Neural cell (in vitro differentiated cells): ENCODE measurements at regions not wholly inside any gene's neighbourhood (a gene's known extent, or its start where the extent isn't known, plus 50 kb on each side); places are given as distances from the start of the nearest gene placed in this dataset.

ENCODE experiments used
- EP300 ChIP-seq: fragments of 450-650 bp; conservative IDR thresholded peaks from 2 replicates; pipeline ENCODE4 v1.6.1; 2014; ENCODE audit warnings: antibody characterized with exemption, mild to moderate bottlenecking, moderate library complexity; ENCODE audit not compliant: poor library complexity, severe bottlenecking
- EZH2 ChIP-seq: fragments of 200-600, 300-800 bp; shearing (Covaris generic), sonication (generic); IDR thresholded peaks from 2 replicates; pipeline ENCODE4 v1.6.1; 2014; ENCODE audit warnings: antibody characterized with exemption, low read length, borderline replicate concordance, mild to moderate bottlenecking; ENCODE audit not compliant: insufficient read depth, poor library complexity, severe bottlenecking
- MXI1 ChIP-seq: fragments of 450-650 bp; conservative IDR thresholded peaks from 2 replicates; pipeline ENCODE4 v1.6.1; 2014; ENCODE audit warnings: antibody characterized with exemption, mild to moderate bottlenecking; ENCODE audit not compliant: poor library complexity, severe bottlenecking
- POLR2AphosphoS5 ChIP-seq: IDR thresholded peaks from 2 replicates; pipeline ENCODE4 v1.6.1; 2012
- RAD21 ChIP-seq: fragments of 450-650 bp; conservative IDR thresholded peaks from 2 replicates; pipeline ENCODE4 v1.6.1; 2014; ENCODE audit warnings: antibody characterized with exemption, mild to moderate bottlenecking, moderate library complexity
- SMC3 ChIP-seq: fragments of 450-650 bp; conservative IDR thresholded peaks from 2 replicates; pipeline ENCODE4 v1.6.1; 2014; ENCODE audit warnings: antibody characterized with exemption, mild to moderate bottlenecking, moderate library complexity; ENCODE audit not compliant: poor library complexity
- TF ChIP-seq, protein P1 (sequence below): fragments of 450-650 bp; IDR thresholded peaks from 2 replicates; pipeline ENCODE4 v1.5.1; 2014; ENCODE audit warnings: antibody characterized with exemption, mild to moderate bottlenecking, moderate library complexity; ENCODE audit not compliant: poor library complexity, severe bottlenecking
- TF ChIP-seq, protein P2 (sequence below): IDR thresholded peaks from 2 replicates; pipeline ENCODE4 v1.6.1; 2012; ENCODE audit warnings: borderline replicate concordance

DNA sequence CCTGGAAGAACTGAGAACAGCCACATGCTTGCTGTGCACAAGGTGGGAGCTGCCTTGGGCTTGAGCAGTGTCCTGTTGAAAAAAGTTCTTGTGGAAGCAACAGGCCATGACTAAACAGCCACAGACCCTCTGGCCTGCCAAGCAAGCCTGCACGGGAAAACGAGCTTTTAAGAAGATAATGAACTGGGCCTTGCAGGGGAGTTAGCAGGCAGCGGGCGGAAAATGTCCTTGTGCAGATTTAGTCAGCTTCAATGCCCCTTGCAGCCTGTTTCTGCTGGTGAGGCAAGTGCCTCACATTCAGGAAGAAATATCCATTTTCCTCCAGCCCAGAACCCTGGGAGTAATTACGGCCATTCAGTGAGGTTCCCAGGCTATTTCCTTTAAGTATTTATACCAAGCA is 126.2 kb upstream of the KLHL25 start:
- no peak for TF ChIP-seq EZH2
- TF ChIP-seq MXI1 = no peak
- TF ChIP-seq EP300 = no peak
- TF ChIP-seq, protein P1, sequence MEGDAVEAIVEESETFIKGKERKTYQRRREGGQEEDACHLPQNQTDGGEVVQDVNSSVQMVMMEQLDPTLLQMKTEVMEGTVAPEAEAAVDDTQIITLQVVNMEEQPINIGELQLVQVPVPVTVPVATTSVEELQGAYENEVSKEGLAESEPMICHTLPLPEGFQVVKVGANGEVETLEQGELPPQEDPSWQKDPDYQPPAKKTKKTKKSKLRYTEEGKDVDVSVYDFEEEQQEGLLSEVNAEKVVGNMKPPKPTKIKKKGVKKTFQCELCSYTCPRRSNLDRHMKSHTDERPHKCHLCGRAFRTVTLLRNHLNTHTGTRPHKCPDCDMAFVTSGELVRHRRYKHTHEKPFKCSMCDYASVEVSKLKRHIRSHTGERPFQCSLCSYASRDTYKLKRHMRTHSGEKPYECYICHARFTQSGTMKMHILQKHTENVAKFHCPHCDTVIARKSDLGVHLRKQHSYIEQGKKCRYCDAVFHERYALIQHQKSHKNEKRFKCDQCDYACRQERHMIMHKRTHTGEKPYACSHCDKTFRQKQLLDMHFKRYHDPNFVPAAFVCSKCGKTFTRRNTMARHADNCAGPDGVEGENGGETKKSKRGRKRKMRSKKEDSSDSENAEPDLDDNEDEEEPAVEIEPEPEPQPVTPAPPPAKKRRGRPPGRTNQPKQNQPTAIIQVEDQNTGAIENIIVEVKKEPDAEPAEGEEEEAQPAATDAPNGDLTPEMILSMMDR = no peak
- TF ChIP-seq POLR2AphosphoS5 = no peak
- no peak for TF ChIP-seq RAD21
- TF ChIP-seq, protein P2, sequence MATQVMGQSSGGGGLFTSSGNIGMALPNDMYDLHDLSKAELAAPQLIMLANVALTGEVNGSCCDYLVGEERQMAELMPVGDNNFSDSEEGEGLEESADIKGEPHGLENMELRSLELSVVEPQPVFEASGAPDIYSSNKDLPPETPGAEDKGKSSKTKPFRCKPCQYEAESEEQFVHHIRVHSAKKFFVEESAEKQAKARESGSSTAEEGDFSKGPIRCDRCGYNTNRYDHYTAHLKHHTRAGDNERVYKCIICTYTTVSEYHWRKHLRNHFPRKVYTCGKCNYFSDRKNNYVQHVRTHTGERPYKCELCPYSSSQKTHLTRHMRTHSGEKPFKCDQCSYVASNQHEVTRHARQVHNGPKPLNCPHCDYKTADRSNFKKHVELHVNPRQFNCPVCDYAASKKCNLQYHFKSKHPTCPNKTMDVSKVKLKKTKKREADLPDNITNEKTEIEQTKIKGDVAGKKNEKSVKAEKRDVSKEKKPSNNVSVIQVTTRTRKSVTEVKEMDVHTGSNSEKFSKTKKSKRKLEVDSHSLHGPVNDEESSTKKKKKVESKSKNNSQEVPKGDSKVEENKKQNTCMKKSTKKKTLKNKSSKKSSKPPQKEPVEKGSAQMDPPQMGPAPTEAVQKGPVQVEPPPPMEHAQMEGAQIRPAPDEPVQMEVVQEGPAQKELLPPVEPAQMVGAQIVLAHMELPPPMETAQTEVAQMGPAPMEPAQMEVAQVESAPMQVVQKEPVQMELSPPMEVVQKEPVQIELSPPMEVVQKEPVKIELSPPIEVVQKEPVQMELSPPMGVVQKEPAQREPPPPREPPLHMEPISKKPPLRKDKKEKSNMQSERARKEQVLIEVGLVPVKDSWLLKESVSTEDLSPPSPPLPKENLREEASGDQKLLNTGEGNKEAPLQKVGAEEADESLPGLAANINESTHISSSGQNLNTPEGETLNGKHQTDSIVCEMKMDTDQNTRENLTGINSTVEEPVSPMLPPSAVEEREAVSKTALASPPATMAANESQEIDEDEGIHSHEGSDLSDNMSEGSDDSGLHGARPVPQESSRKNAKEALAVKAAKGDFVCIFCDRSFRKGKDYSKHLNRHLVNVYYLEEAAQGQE = no peak
- TF ChIP-seq SMC3 = no peak
